IMR-90 (cell line): ENCODE measurements at regions not wholly inside any gene's neighbourhood (a gene's known extent, or its start where the extent isn't known, plus 50 kb on each side); places are given as distances from the start of the nearest gene placed in this dataset.

Experiments
- BHLHE40 ChIP-seq: fragments of 150-350 bp; IDR thresholded peaks from 2 replicates; pipeline ENCODE4 v1.6.1; 2016; ENCODE audit warnings: mild to moderate bottlenecking, low read depth, low read length
- CEBPB ChIP-seq: IDR thresholded peaks from 2 replicates; pipeline ENCODE4 v1.6.1; 2012; ENCODE audit warnings: low read depth, low read length, improper control_type of control experiment
- CHD1 ChIP-seq: IDR thresholded peaks from 2 replicates; pipeline ENCODE4 v1.6.1; 2012; ENCODE audit warnings: low read depth, low read length, improper control_type of control experiment
- FOS ChIP-seq: fragments of 150-350 bp; IDR thresholded peaks from 2 replicates; pipeline ENCODE4 v1.6.1; 2016; ENCODE audit warnings: low read depth, low read length
- MAFK ChIP-seq: IDR thresholded peaks from 2 replicates; pipeline ENCODE4 v1.6.1; 2012; ENCODE audit warnings: low read depth, low read length, improper control_type of control experiment
- MAZ ChIP-seq: IDR thresholded peaks from 2 replicates; pipeline ENCODE4 v1.6.1; 2012; ENCODE audit warnings: low read depth, mild to moderate bottlenecking, low read length, improper control_type of control experiment, moderate library complexity, borderline replicate concordance
- MXI1 ChIP-seq: IDR thresholded peaks from 2 replicates; pipeline ENCODE4 v1.6.1; 2012; ENCODE audit warnings: low read depth, mild to moderate bottlenecking, low read length, moderate library complexity, borderline replicate concordance
- POLR2A ChIP-seq: IDR thresholded peaks from 2 replicates; pipeline ENCODE4 v1.6.1; 2012; ENCODE audit warnings: mild to moderate bottlenecking, low read depth, low read length
- RAD21 ChIP-seq: IDR thresholded peaks from 2 replicates; pipeline ENCODE4 v1.6.1; 2012; ENCODE audit warnings: low read length, improper control_type of control experiment
- RCOR1 ChIP-seq: IDR thresholded peaks from 2 replicates; pipeline ENCODE4 v1.6.1; 2012; ENCODE audit warnings: mild to moderate bottlenecking, low read length, improper control_type of control experiment; ENCODE audit not compliant: insufficient replicate concordance
- RFX5 ChIP-seq: IDR thresholded peaks from 2 replicates; pipeline ENCODE4 v1.8.0; 2012; ENCODE audit warnings: low read depth, mild to moderate bottlenecking, low read length, moderate library complexity
- USF2 ChIP-seq: fragments of 150-350 bp; IDR thresholded peaks from 2 replicates; pipeline ENCODE4 v1.6.1; 2017; ENCODE audit warnings: mild to moderate bottlenecking, antibody characterized with exemption, low read length, low read depth
- TF ChIP-seq, protein P1 (sequence below): conservative IDR thresholded peaks from 2 replicates; pipeline ENCODE4 v1.5.1; 2012; ENCODE audit warnings: mild to moderate bottlenecking, low read depth, low read length, improper control_type of control experiment

DNA sequence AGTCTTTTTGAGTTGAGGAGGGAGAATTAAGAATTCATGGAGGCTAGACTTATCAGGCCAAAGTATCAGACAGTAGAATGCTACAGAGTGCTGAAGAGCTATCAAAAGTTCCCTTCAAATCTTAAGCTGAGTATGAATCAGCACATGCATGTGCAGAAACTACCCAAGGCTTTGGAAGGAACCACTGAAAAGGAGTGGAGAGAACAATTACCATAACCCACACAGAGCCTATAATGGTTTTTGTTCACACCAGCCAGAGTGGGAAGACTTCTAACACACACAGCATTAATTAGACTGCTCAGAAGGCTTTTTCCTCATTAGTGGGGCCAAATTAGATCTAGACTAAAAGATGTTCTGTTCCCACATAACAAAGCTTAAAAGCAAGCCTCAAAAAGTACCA is 83.7 kb upstream of the SLC6A11 start:
- TF ChIP-seq, protein P1, sequence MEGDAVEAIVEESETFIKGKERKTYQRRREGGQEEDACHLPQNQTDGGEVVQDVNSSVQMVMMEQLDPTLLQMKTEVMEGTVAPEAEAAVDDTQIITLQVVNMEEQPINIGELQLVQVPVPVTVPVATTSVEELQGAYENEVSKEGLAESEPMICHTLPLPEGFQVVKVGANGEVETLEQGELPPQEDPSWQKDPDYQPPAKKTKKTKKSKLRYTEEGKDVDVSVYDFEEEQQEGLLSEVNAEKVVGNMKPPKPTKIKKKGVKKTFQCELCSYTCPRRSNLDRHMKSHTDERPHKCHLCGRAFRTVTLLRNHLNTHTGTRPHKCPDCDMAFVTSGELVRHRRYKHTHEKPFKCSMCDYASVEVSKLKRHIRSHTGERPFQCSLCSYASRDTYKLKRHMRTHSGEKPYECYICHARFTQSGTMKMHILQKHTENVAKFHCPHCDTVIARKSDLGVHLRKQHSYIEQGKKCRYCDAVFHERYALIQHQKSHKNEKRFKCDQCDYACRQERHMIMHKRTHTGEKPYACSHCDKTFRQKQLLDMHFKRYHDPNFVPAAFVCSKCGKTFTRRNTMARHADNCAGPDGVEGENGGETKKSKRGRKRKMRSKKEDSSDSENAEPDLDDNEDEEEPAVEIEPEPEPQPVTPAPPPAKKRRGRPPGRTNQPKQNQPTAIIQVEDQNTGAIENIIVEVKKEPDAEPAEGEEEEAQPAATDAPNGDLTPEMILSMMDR, result no peak
- TF ChIP-seq RFX5, result no peak
- no peak for TF ChIP-seq POLR2A
- TF ChIP-seq RCOR1, result no peak
- no peak for TF ChIP-seq FOS
- no peak for TF ChIP-seq USF2
- no peak for TF ChIP-seq MAZ
- TF ChIP-seq MXI1, result no peak
- TF ChIP-seq MAFK, result no peak
- no peak for TF ChIP-seq CHD1
- TF ChIP-seq CEBPB, result no peak
- TF ChIP-seq RAD21, result no peak
- no peak for TF ChIP-seq BHLHE40
